ENCODE measurements at regions not wholly inside any gene's neighbourhood (a gene's known extent, or its start where the extent isn't known, plus 50 kb on each side); places are given as distances from the start of the nearest gene placed in this dataset.

GRCh38 chr11:10938231-10938630 is 80.4 kb upstream of the ZBED5 start:
- H3K36me3 ChIP-seq (ENCODE audit: control insufficient read depth, insufficient read depth, low read length): no peaks in the 10 kb centered on the region
- no peak for TF ChIP-seq CTCF (IDR thresholded peaks at IDR 0.05; ENCODE audit: insufficient read depth, low read length, poor library complexity, severe bottlenecking)

GRCh38 chr11:10937385-10937771 is 79.5 kb upstream of the ZBED5 start:
- peaks cover 3% of the 10 kb centered on the region; the same call in 1 of the 2 replicates for H3K27me3 ChIP-seq (replicated peaks; ENCODE audit: control insufficient read depth, insufficient read depth, low read length)
- no peak overlapping the region for H3K4me3 ChIP-seq (replicated peaks; ENCODE audit: low read depth, low read length)
- TF ChIP-seq CTCF (IDR thresholded peaks at IDR 0.05; ENCODE audit: insufficient read depth, low read length, poor library complexity, severe bottlenecking): no peak
- H3K36me3 ChIP-seq (ENCODE audit: control insufficient read depth, insufficient read depth, low read length): no peaks in the 10 kb centered on the region
- no peak for DNase-seq (ENCODE audit: extremely low read depth, insufficient read length)

More at GRCh38 chr11:10938231-10938630, 80.4 kb upstream of the ZBED5 start:
- no peak overlapping the region for H3K4me3 ChIP-seq (replicated peaks; ENCODE audit: low read depth, low read length)
- 0 out of 2 replicates have a peak, but pooled peaks cover 3% of the 10 kb centered on the region for H3K27me3 ChIP-seq (replicated peaks; ENCODE audit: control insufficient read depth, insufficient read depth, low read length)
- DNase-seq (ENCODE audit: extremely low read depth, insufficient read length): no peak

- Histone ChIP-seq H3K4me3 (replicated peaks; ENCODE audit: low read depth, low read length) (no peak overlapping the region), H3K27me3 (replicated peaks; ENCODE audit: control insufficient read depth, insufficient read depth, low read length) (peaks cover 3% of the 10 kb centered on the region), H3K36me3 (ENCODE audit: control insufficient read depth, insufficient read depth, low read length) (no peaks in the 10 kb centered on the region)
- DNase-seq (ENCODE audit: extremely low read depth, insufficient read length): no peak
- no peak for TF ChIP-seq CTCF (IDR thresholded peaks at IDR 0.05; ENCODE audit: insufficient read depth, low read length, poor library complexity, severe bottlenecking)
Observed at GRCh38 chr11:10936626-10937384, 79.0 kb upstream of the ZBED5 start.

- no peak for TF ChIP-seq CTCF (IDR thresholded peaks at IDR 0.05; ENCODE audit: insufficient read depth, low read length, poor library complexity, severe bottlenecking)
- Histone ChIP-seq H3K36me3 (ENCODE audit: control insufficient read depth, insufficient read depth, low read length) (no peaks in the 10 kb centered on the region), H3K4me3 (replicated peaks; ENCODE audit: low read depth, low read length) (no peak overlapping the region), H3K27me3 (replicated peaks; ENCODE audit: control insufficient read depth, insufficient read depth, low read length) (peaks cover 1% of the 10 kb centered on the region)
- DNase-seq (ENCODE audit: extremely low read depth, insufficient read length): no peak
Observed at GRCh38 chr11:10935015-10935559, 77.2 kb upstream of the ZBED5 start.

GRCh38 chr11:10934293-10934860 is 76.5 kb upstream of the ZBED5 start:
- no peak for DNase-seq (ENCODE audit: extremely low read depth, insufficient read length)
- Histone ChIP-seq H3K36me3 (ENCODE audit: control insufficient read depth, insufficient read depth, low read length) (no peaks in the 10 kb centered on the region), H3K4me3 (replicated peaks; ENCODE audit: low read depth, low read length) (no peak overlapping the region; the same call in 1 of the 2 replicates), H3K27me3 (replicated peaks; ENCODE audit: control insufficient read depth, insufficient read depth, low read length) (peaks cover 1% of the 10 kb centered on the region)
- no peak for TF ChIP-seq CTCF (IDR thresholded peaks at IDR 0.05; ENCODE audit: insufficient read depth, low read length, poor library complexity, severe bottlenecking)
